CD4-positive, alpha-beta T cell treated with Interleukin-21 for 1 hour (primary cell): ENCODE measurements at regions not wholly inside any gene's neighbourhood (a gene's known extent, or its start where the extent isn't known, plus 50 kb on each side); places are given as distances from the start of the nearest gene placed in this dataset.
"Not testable (repeated sequence)": the region's sequence is repeated elsewhere in the genome, so short reads cannot be mapped to it uniquely, and the experiment has no call there.

ENCODE experiments used
- DNase-seq: peaks from one replicate; pipeline ENCODE4 v3.0.0-alpha.2; 2020

DNA sequence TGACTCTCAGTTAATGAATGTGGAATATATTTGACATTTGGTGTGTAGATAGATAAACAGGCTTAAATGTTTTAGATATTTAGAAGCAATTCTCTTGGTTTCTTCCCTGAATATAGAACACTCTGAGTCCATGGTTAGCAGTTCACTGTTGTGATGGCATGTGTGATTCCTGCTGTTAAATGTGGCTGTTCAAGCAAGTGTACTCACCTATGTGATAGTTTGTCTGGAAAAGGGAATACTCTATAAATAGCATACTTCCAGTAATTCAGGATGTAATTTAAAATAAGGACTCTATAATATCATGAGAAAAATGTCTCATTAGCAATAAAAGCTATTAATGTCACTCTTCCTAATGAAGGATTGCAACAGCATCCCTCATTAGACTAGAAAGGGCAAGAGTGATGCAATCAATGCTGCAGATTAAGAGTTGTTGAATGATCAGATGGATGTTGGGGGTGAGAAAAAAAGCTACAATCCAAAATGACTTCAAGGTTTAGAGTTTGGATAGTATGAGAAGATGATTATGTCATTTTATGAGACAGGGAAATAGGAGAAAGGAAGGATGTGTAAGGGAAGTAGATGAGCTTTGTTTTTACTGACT is 201.8 kb upstream of the WDFY3 start:
- no peak for DNase-seq

DNA sequence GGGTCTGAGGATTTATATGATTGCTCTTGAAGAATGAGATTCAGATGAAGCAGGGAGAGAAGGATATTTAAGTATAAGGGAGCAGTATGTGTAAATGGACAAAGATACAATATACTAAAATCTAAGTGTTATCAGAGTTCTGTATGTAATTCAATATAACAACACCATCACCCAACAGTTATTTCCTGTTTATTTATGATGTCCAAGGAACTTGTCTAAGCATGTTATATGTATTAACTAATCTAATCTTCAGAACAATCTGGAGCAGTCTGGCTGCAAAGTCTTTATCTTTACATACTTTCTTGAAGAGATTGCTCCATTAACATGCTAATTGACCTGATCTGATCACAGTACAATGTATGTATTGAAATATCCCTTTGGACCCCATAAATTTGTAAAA is 203.8 kb upstream of the WDFY3 start:
- DNase-seq, result no peak

DNA sequence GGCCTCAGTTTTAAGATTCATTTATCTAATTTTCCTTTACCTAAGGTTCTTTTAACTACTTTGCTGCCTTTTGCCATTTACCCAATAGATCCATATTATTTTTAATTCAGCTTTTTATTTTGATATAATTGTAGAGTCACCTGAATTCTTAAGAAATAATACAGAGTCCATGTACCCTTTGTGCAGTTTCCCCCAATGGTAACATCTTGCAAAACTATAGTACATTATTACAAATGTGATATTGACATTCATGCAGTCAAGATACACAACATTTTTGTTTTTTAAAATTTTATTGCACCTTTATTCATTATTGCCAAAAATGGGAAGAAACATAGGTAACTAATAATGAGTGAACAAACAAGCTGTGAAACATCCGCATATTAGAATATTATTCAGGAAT is 208.7 kb upstream of the WDFY3 start:
- DNase-seq, result no peak

DNA sequence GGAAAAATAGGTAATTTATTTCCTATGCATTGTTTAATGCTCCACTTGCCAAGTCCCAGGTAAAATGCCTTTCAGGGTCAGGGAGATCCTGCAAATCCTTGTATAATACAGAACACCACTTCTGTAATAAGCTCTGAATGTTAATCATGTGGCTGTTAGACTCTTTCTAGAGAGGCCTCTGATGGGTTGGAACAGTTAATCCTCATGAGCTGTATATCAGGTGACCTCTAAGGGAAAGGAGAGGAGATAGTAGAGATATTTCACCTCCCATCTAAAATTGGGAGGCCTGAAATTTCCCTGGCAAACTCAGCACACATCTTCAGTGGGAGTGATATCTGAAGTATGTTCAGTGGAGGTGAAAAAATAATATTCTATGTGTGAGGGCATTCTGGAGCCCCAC is 210.6 kb upstream of the WDFY3 start:
- no peak for DNase-seq

DNA sequence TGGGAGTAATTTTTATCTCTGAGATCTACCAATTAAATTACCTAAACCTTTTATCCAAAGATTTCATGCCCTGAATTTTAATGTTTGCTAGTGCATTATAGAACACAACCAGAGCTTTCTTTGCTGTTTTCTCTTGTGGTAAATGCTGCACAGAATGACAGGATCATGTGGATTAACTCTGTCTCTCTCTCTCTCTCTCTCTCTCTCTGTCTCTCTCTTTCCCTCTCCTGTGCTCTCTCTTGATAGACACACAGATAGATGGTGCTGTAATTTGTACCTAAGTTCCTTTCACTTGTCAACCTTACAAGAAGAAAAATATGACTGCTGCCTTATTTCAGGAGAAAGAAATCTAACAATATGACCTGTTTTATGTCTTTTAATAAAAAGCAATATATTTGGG is 211.2 kb upstream of the WDFY3 start:
- no peak for DNase-seq

GRCh38 chr4:85180533-85180932 is 214.0 kb upstream of the WDFY3 start:
- DNase-seq, result no peak

- DNase-seq, result no peak
Measured at GRCh38 chr4:85187106-85187505, 220.6 kb upstream of the WDFY3 start.

DNA sequence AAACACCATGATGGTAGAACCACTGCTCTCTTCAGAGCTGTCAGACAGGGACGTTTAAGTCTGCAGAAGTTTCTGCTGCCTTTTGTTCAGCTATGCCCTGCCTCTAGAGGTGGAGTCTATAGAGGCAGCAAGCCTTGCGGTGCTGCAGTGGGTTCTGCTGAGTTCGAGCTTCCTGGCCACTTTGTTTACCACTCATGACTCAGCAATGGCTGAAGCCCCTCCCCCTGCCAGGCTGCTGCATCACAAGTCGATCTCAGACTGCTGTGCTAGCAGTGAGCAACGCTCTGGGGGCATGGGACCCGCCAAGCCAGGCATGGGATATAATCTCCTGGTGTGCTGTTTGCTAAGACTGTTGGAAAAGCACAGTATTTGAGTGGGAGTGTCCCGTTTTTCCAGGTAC is 229.5 kb upstream of the WDFY3 start:
- not testable (repeated sequence) for DNase-seq

GRCh38 chr4:85200106-85200505 is 233.6 kb upstream of the WDFY3 start:
- no peak for DNase-seq

GRCh38 chr4:85209161-85209560 is 242.7 kb upstream of the WDFY3 start:
- DNase-seq, result no peak

- DNase-seq, result no peak
Measured at GRCh38 chr4:85210353-85210752, 243.9 kb upstream of the WDFY3 start.

DNA sequence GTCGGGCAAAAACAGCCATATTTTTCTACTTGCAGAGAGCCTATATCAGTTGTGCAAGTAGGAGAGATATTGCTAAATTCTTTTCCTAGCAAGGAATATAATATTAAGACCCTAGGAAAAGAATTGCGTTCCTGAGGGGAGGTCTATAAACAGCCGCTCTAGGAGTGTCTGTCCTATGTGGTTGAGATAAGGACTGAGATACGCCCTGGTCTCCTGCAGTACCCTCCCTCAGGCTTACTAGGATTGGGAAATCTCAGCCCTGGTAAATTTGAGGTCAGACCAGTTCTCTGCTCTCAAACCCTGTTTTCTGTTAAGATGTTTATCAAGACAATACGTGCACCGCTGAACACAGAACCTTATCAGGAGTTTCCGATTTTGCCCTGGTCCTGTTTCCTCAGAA is 250.1 kb upstream of the WDFY3 start:
- DNase-seq, result not testable (repeated sequence)

DNA sequence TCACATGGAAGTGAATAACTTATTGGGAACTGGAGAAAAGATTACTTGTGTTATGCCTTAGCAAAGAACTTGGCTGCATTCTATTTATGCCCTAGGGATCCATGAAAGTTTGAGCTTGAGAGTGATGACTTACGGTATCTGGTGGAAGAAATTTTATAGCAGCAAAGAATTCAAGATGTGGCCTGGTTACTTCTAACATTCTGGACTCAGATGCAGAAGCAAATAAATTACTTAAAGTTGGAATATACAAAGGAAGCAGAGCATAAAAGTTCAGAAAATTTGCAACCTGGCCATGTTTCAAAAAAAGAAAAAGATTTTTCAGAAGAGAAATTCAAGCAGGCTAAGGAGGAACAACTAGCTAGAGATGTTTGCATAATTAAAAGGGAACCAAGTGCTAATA is 252.3 kb upstream of the WDFY3 start:
- DNase-seq, result no peak

DNA sequence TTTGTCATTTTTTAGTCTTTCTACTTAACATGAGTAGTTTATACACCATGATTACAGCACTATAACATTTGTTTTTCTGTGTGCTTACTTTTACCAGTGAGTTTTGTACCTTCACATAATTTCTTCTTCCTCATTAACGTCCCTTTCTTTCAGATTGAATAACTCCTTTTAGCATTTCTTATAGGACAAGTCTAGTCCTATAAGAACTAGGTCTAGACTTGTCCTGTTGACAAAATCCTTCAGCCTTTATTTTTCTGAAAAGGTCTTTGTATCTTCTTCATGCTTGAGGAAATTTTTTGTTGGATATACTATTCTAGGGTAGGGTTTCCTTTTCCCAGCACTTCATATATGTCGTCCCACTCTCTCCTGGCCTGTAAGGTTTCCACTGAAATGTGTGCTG is 253.3 kb upstream of the ARHGAP24 start:
- DNase-seq, result no peak

DNA sequence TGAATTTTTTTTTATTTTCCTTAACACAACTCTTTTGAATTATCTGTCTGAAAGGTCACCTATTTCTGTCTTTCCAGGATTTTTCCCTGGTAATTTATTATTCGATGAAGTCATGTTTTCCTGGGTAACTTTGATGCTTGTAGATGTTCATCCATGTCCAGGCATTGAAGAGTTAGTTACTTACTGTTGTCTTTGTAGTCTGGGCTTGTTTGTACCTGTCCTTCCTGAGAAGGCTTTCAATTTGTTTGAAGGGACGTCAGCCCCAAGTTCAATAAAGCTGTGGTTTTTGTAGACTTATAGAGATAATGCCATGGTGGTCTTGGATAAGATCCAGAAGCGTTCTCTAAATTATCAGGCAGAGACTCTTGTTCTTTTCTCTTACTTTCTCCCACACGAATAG is 252.4 kb upstream of the ARHGAP24 start:
- DNase-seq, result no peak

GRCh38 chr4:85228264-85228663 is 246.7 kb upstream of the ARHGAP24 start:
- DNase-seq, result no peak

DNA sequence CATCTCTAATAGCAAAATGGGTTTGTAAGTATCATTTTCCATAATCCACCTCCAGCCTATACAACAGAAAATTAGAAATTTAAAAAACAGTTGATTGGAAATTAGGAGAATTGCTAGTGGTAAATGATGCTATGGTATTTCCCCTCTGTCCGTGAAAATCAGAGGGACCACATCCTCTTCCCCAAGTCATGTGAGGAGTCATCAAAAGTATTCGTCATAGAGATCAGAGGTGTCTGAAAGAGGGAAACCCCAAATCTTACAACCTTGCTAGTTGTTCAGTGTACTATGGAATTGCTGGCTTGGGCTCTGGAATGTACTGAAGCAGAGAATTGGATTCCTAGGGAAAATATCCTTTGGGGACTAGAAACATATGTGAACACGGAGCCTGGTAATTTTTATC is 241.4 kb upstream of the ARHGAP24 start:
- no peak for DNase-seq

DNA sequence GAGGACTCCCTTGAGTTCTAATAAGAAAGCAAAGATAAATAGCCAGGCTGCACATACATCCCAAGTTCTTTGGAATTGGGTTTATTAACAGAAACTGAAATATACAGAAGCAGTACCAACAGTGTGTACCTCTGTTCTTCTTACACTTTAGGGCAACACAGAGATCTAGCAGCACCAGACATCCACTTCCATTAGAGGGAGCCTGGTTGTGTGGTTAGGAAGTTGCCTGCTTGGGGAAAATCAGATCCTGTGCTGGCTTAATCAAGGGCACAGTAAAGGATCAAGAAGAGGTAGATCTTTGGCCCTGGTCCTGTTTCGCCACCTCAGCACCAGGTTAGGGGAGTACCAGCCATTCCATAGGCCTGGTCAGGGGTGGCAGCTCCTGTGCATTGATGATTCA is 231.1 kb upstream of the ARHGAP24 start:
- DNase-seq, result no peak

DNA sequence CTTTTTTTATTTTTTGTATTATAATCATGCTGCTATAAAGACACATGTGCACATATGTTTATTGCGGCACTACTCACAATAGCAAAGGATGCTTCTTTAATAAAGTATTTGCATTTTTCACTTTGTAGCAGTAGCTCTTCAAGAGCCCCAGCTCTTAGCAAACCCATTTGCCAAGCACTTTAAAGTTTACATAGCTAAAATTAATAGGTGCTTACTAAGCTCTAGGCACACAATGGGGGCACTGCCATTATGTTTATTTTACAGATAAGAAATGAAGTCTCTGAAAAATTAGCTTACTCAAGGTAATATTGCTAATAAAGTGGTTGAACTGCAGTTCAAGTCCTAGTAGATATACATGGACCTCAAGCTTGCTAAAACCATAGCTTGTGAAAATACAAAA is 230.3 kb upstream of the ARHGAP24 start:
- no peak for DNase-seq

DNA sequence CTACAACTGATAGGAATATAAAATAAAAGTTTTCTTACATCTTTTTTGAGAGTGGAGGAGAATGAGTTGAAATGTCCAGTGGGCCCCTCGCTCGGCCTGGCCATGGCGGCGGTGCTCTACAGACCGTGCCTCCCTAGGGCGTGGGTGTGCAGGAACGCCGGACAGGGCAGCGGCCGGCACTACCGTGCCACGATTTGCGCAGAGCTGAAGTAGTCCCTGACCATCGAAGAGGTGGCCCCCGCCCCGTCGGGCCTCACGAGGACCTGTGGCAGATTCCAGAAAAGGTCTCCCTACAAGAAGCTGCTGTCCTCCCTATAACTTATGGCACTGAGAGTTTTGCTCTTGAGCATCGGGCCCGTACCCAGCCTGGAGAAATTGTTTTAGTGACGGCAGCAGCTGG is 228.9 kb upstream of the ARHGAP24 start:
- DNase-seq, result no peak

GRCh38 chr4:85250852-85251251 is 224.1 kb upstream of the ARHGAP24 start:
- DNase-seq, result no peak

GRCh38 chr4:85257817-85258370 is 217.1 kb upstream of the ARHGAP24 start:
- DNase-seq, result no peak

DNA sequence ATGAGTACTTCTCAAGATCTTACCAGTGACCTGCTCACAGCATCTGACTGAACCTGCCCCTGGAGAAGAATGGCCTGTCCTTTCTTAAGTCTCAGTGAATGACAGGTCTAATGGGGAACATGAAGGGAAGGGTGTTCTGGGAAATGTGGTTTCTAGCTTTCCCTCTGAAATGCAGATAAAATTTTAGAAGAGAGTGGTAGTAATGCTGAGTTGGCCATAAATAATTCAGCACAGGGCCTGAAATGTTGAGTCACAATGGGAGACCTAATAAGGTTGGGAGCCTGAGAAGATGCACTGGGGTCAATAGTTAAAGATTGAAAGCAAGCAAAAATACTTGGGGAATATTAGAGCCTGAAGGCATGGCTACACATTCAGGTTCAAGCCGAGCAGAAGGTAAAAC is 214.9 kb upstream of the ARHGAP24 start:
- DNase-seq, result no peak

DNA sequence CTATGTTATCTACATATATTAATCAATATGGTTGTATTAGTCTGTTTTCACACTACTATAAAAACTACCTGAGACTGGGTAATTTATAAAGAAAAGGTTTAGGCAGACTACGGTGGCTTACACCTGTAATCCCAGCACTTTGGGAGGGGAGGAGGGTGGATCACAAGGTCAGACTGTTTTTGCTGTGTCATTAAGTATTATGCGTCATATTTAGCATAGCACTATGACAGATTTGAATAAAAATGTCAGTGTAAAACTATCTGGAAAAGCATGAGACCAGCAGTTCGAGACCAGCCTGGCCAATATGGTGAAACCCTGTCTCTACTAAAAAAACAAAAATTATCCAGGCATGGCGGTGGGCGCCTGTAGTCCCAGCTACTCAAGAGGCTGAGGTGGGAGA is 209.7 kb upstream of the ARHGAP24 start:
- no peak for DNase-seq

GRCh38 chr4:85268188-85268587 is 206.8 kb upstream of the ARHGAP24 start:
- no peak for DNase-seq

DNA sequence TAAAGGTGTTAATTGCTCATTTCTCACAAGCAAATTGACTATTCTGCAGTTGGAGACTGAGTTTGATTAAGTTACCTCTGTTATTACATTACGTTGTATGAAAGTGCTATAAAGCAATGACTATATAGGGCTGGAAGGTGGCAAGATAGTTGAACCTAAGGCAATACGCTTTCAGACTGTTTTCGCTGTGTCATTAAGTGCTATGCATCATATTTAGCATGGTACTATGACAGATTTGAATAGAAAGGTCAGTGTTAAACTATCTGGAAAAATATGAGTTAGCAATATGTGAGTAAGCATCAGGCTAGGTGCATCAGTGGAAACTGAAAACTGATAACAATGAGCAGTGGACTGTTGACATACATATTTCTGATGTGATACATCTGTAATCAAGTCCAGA is 206.0 kb upstream of the ARHGAP24 start:
- no peak for DNase-seq
